A673 (cell line): ENCODE measurements at regions not wholly inside any gene's neighbourhood (a gene's known extent, or its start where the extent isn't known, plus 50 kb on each side); places are given as distances from the start of the nearest gene placed in this dataset.

ENCODE experiments used
- CTCF ChIP-seq: fragments of 300-800, 200-600 bp; sonication (generic); conservative IDR thresholded peaks from 2 replicates; pipeline ENCODE4 v1.5.1; 2017; ENCODE audit warnings: low read depth, mild to moderate bottlenecking, antibody characterized with exemption, low read length, moderate library complexity, mixed read lengths
- EZH2 ChIP-seq: fragments of 200-600 bp; sonication (generic); IDR thresholded peaks from 2 replicates; pipeline ENCODE4 v1.6.1; 2017; ENCODE audit warnings: borderline replicate concordance, low read depth, mild to moderate bottlenecking, mixed read lengths, antibody characterized with exemption, low read length; ENCODE audit not compliant: poor library complexity, severe bottlenecking

GRCh38 chr1:181163662-181164061 is 75.2 kb downstream of the IER5 start:
- TF ChIP-seq EZH2 (no peak), CTCF (no peak)
